B cell (primary cell): ENCODE measurements at regions not wholly inside any gene's neighbourhood (a gene's known extent, or its start where the extent isn't known, plus 50 kb on each side); places are given as distances from the start of the nearest gene placed in this dataset.

Experiments used
- ATAC-seq: fragments of 200-7000 bp; cut with Tn5 transposase; one replicate; pipeline ENCODE4 v1.10.0; 2021; ENCODE audit warnings: low read depth, mild to moderate bottlenecking, moderate number of reproducible peaks, moderate library complexity
- CTCF ChIA-PET: fragments of 350-600 bp; sonication (Branson Sonifier 250); formaldehyde crosslinking; loops from one replicate; lab custom pipeline; 2021; ENCODE audit warnings: antibody characterized with exemption, inconsistent platforms; lab: Charles Lee
- POLR2A ChIA-PET: fragments of 350-600 bp; sonication (Branson Sonifier 250); formaldehyde crosslinking; loops from one replicate; lab custom pipeline; 2021; ENCODE audit warnings: antibody characterized with exemption; lab: Charles Lee
- DNase-seq: peaks from one replicate; pipeline ENCODE4 v3.0.0; 2013
- H2AFZ ChIP-seq: 2 replicates; pipeline ENCODE4 v1.6.1; 2012; ENCODE audit warnings: mild to moderate bottlenecking, low read depth, low read length; ENCODE audit not compliant: insufficient read depth, poor library complexity, severe bottlenecking
- H3K27ac ChIP-seq, 2 donors: 1 replicate in 1 of 2; 2 replicates in 1 of 2; pipeline ENCODE4 v1.5.1; 2012 to 2013; ENCODE audit warnings: low read length in 2 of 2, mild to moderate bottlenecking in 2 of 2, moderate library complexity in 1 of 2
- H3K27me3 ChIP-seq, 4 experiments: fragments of 200-600 bp in 1 of 4; sonication (generic) in 1 of 4; replicated peaks in 1 of 4; 1 replicate in 2 of 4; 2 replicates in 2 of 4; pipeline versions ENCODE4 v1.6.1 to v1.7.0; 2013 to 2016; ENCODE audit warnings: low read length in 3 of 4, mild to moderate bottlenecking in 2 of 4, mixed read lengths in 1 of 4, moderate library complexity in 1 of 4; ENCODE audit not compliant: insufficient read depth in 4 of 4, control insufficient read depth in 3 of 4; ENCODE audit errors: control extremely low read depth in 1 of 4
- H3K36me3 ChIP-seq, 2 experiments: replicated peaks in 1 of 2; 1 replicate in 1 of 2; 2 replicates in 1 of 2; pipeline versions ENCODE4 v1.6.1 to v1.7.1; 2013; ENCODE audit warnings: low read length in 1 of 2; ENCODE audit not compliant: insufficient read depth in 2 of 2, control insufficient read depth in 1 of 2; ENCODE audit errors: control extremely low read depth in 1 of 2, extremely low read depth in 1 of 2
- H3K4me1 ChIP-seq, 2 donors: fragments of 200-600 bp in 1 of 2; sonication (generic) in 1 of 2; 1 replicate in 1 of 2; 2 replicates in 1 of 2; pipeline versions ENCODE4 v1.5.1 to v1.6.1; 2013 to 2017; ENCODE audit warnings: low read length in 2 of 2; ENCODE audit not compliant: control insufficient read depth in 2 of 2, insufficient read depth in 2 of 2
- H3K4me2 ChIP-seq: replicated peaks from 2 replicates; pipeline ENCODE3; 2012; ENCODE audit warnings: mild to moderate bottlenecking, low read depth, low read length; ENCODE audit not compliant: poor library complexity, severe bottlenecking
- H3K4me3 ChIP-seq, 5 experiments: fragments of 200-600 bp in 1 of 5; sonication (generic) in 1 of 5; 1 replicate in 3 of 5; 2 replicates in 2 of 5; pipeline versions ENCODE4 v1.5.1 to v1.7.0; 2011 to 2016; ENCODE audit warnings: low read length in 4 of 5, mild to moderate bottlenecking in 4 of 5, low read depth in 2 of 5, control low read depth in 1 of 5, moderate library complexity in 1 of 5; ENCODE audit not compliant: insufficient read depth in 1 of 5; ENCODE audit errors: control extremely low read depth in 1 of 5, extremely low read depth in 1 of 5
- H3K79me2 ChIP-seq: fragments of 200-600 bp; sonication (generic); one replicate; pipeline ENCODE4 v1.6.0; 2016; ENCODE audit warnings: low read length; ENCODE audit not compliant: control insufficient read depth, insufficient read depth
- H3K9ac ChIP-seq: fragments of 200-600 bp; sonication (generic); 2 replicates; pipeline ENCODE4 v1.6.1; 2017; ENCODE audit warnings: mild to moderate bottlenecking, low read length, moderate library complexity
- H3K9me3 ChIP-seq, 3 donors: one replicate each; pipeline versions ENCODE4 v1.6.1 to v1.7.1; 2013; ENCODE audit warnings: low read length in 2 of 3; ENCODE audit not compliant: control insufficient read depth in 2 of 3, insufficient read depth in 1 of 3; ENCODE audit errors: control extremely low read depth in 1 of 3
- H4K20me1 ChIP-seq: 2 replicates; pipeline ENCODE4 v1.6.0; 2012; ENCODE audit warnings: mild to moderate bottlenecking, low read length; ENCODE audit not compliant: insufficient read depth, control insufficient read depth, poor library complexity, severe bottlenecking
- H3K27ac Mint-ChIP-seq: one replicate; pipeline ENCODE4 v1.8.0; 2021; ENCODE audit warnings: mixed read lengths
- H3K27me3 Mint-ChIP-seq: one replicate; pipeline ENCODE4 v1.8.0; 2021; ENCODE audit warnings: mixed read lengths
- H3K4me1 Mint-ChIP-seq: one replicate; pipeline ENCODE4 v1.8.0; 2021; ENCODE audit warnings: mixed read lengths
- H3K4me3 Mint-ChIP-seq: one replicate; pipeline ENCODE4 v1.8.0; 2021; ENCODE audit warnings: mixed read lengths
- H3K9me3 Mint-ChIP-seq: one replicate; pipeline ENCODE4 v1.8.0; 2022; ENCODE audit warnings: mixed read lengths; ENCODE audit not compliant: insufficient read depth
- EZH2 ChIP-seq: IDR thresholded peaks from 2 replicates; pipeline ENCODE4 v1.6.1; 2012; ENCODE audit warnings: borderline replicate concordance, low read depth, mild to moderate bottlenecking, moderate library complexity, low read length; ENCODE audit not compliant: insufficient read depth, poor library complexity, severe bottlenecking
- WGBS: methylation state at CpG from one replicate; pipeline ENCODE4 v1.1.5; 2013; ENCODE audit warnings: missing lambda C conversion rate; ENCODE audit not compliant: insufficient coverage; 5-methylcytosine and 5-hydroxymethylcytosine counted together
- intact Hi-C: fragments of 100-400 bp; cut with micrococcal nuclease; formaldehyde crosslinking; loops from one replicate; pipeline ENCODE4 v1.10.0; 2022
- TF ChIP-seq, protein P1 (sequence below): fragments of 200-600 bp; IDR thresholded peaks from one replicate; pipeline ENCODE4 v1.8.0; 2022; ENCODE audit warnings: antibody characterized with exemption, mild to moderate bottlenecking

DNA sequence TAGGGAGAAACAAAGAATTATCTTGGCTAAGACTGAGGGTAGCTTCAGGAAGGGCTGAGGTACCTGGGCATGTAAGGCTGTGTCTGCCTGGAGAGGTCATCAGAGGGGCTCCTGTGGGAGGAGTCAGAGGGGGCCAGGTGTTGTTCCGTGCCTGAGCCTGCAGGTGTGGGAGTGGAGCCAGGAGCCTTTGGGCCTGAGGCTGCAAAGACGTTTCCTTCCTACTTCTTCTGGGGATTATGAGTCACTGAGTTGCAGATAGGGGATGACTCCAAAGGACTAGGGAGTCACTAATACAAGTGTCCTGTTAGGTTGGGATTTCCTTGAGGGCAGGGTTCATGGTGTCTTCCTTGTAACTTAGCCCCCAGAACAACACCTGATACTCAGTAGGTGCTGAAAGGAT lies 391.1 kb downstream of the ARHGEF28 start:
- H3K27ac Mint-ChIP-seq, result no peak overlapping the region
- no peak overlapping the region for H3K9ac ChIP-seq
- H3K79me2 ChIP-seq, result no peaks in the 10 kb centered on the region
- no peaks in the 10 kb centered on the region for H3K4me1 ChIP-seq
- H3K27me3 Mint-ChIP-seq, result peaks cover 21% of the 10 kb centered on the region
- TF ChIP-seq, protein P1, sequence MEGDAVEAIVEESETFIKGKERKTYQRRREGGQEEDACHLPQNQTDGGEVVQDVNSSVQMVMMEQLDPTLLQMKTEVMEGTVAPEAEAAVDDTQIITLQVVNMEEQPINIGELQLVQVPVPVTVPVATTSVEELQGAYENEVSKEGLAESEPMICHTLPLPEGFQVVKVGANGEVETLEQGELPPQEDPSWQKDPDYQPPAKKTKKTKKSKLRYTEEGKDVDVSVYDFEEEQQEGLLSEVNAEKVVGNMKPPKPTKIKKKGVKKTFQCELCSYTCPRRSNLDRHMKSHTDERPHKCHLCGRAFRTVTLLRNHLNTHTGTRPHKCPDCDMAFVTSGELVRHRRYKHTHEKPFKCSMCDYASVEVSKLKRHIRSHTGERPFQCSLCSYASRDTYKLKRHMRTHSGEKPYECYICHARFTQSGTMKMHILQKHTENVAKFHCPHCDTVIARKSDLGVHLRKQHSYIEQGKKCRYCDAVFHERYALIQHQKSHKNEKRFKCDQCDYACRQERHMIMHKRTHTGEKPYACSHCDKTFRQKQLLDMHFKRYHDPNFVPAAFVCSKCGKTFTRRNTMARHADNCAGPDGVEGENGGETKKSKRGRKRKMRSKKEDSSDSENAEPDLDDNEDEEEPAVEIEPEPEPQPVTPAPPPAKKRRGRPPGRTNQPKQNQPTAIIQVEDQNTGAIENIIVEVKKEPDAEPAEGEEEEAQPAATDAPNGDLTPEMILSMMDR, result no peak
- no peak for TF ChIP-seq EZH2
- WGBS, result 61% methylated on average over 2 of the region's 2 CpGs
- no peaks in the 10 kb centered on the region for H3K4me1 Mint-ChIP-seq
- H3K9me3 ChIP-seq, result peaks cover 0 to 5% (median 0%) of the 10 kb centered on the region in 3 donors
- intact Hi-C loops, result no loop called here
- H3K36me3 ChIP-seq, result no peaks in the 10 kb centered on the region
- H3K27ac ChIP-seq, result no peak overlapping the region
- ChIA-PET CTCF (no interaction called here), POLR2A (no interaction called here)
- no peak overlapping the region for H3K4me3 Mint-ChIP-seq
- H2AFZ ChIP-seq, result no peak overlapping the region
- H3K27me3 ChIP-seq, result peaks cover 0 to 3% (median 1%) of the 10 kb centered on the region in 4 experiments
- no peak overlapping the region for H3K4me2 ChIP-seq
- H3K9me3 Mint-ChIP-seq, result no peaks in the 10 kb centered on the region
- DNase-seq (no peak), ATAC-seq (no peak)
- H4K20me1 ChIP-seq, result no peaks in the 10 kb centered on the region
- no peak overlapping the region for H3K4me3 ChIP-seq

DNA sequence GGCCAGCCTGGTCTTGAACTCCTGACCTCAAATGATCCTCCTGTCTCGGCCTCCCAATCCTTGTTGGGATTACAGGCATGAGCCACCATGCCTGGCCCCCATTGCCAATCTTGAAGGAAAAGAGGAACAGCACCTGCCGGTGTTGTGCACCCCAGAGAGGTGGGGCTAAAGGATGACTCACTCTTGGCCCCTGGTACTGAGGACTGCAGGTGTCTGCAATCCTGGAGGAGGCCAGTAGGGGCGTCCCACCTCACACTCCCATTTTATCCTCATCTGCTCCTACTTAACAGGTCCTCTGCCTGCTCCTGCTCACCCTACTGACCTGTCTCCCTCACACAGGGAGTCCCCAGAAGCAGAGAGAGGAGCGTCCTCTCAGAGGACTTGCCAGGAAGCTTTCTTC lies 390.4 kb downstream of the ARHGEF28 start:
- no peak overlapping the region for H3K27ac Mint-ChIP-seq
- no peak overlapping the region for H3K4me2 ChIP-seq
- CTCF ChIA-PET, result no interaction called here
- no peak for TF ChIP-seq EZH2
- TF ChIP-seq, protein P1, result no peak
- ATAC-seq (no peak), DNase-seq (no peak)
- H3K36me3 ChIP-seq, result no peaks in the 10 kb centered on the region
- intact Hi-C loops, result no loop called here
- H4K20me1 ChIP-seq, result no peaks in the 10 kb centered on the region
- H2AFZ ChIP-seq, result no peak overlapping the region
- WGBS, result 50% methylated on average over 2 of the region's 4 CpGs
- no peaks in the 10 kb centered on the region for H3K4me1 Mint-ChIP-seq
- H3K4me3 Mint-ChIP-seq, result no peak overlapping the region
- POLR2A ChIA-PET, result no interaction called here
- H3K9me3 ChIP-seq, result peaks cover 0 to 5% (median 0%) of the 10 kb centered on the region in 3 donors
- H3K9ac ChIP-seq, result no peak overlapping the region
- H3K4me1 ChIP-seq, result no peaks in the 10 kb centered on the region
- peaks cover 0 to 3% (median 1%) of the 10 kb centered on the region in 4 experiments for H3K27me3 ChIP-seq
- H3K27me3 Mint-ChIP-seq, result peaks cover 23% of the 10 kb centered on the region
- H3K4me3 ChIP-seq, result no peak overlapping the region
- H3K27ac ChIP-seq, result no peak overlapping the region
- H3K79me2 ChIP-seq, result no peaks in the 10 kb centered on the region
- H3K9me3 Mint-ChIP-seq, result no peaks in the 10 kb centered on the region
